Heart left ventricle (tissue), 13 donors: ENCODE measurements at regions not wholly inside any gene's neighbourhood (a gene's known extent, or its start where the extent isn't known, plus 50 kb on each side); places are given as distances from the start of the nearest gene placed in this dataset.

Source experiments
- POLR2A ChIP-seq, 2 donors: fragments of 450-650 bp; IDR thresholded peaks; one replicate each; pipeline ENCODE4 v1.6.1; 2017; ENCODE audit warnings: antibody characterized with exemption in 2 of 2, mild to moderate bottlenecking in 2 of 2, moderate library complexity in 2 of 2
- TF ChIP-seq, protein P1 (sequence below), 12 donors: fragments of 200-600 bp; sonication (generic) in 4 of 12; IDR thresholded peaks; one replicate each; pipeline versions ENCODE4 v1.5.0 to v1.8.0; 2018 to 2022; ENCODE audit warnings: antibody characterized with exemption in 12 of 12, mild to moderate bottlenecking in 5 of 12
- donor health status: ischemic (EF 13 %, LVEDD 7.1; RV severe dilation, severe dysfunction).
- donor health status: DM: no; HTN: yes; CAD: no.
- donor health status: DM: no; HTN: no; CAD: no.
- donor health status: ischemic (EF 25% LVEDD 6.9; RV normal size, moderate dysfunction).
- donor health status: ischemic (EF 25% LVEDD 5.7; RV mildly dilated, moderate dysfunction).
- donor health status: ischemic (EF 35%, LVEDD 5.7; RV mildly dilated, moderate dysfunction).
- donor health status: nonischemic (EF 11% LVEDD 7.7; RV severe dilation, severe dysfunction).
- donor health status: DM: yes; HTN: yes; CAD: no.
- donor health status: PGD.
- donor health status: ischemic (EF 29% LVEDD 5.4; RV normal size, mild dysfunction).
- donor health status: nonischemic (EF 23%, LVEDD 6.1; RV moderate dilation, normal function).

DNA sequence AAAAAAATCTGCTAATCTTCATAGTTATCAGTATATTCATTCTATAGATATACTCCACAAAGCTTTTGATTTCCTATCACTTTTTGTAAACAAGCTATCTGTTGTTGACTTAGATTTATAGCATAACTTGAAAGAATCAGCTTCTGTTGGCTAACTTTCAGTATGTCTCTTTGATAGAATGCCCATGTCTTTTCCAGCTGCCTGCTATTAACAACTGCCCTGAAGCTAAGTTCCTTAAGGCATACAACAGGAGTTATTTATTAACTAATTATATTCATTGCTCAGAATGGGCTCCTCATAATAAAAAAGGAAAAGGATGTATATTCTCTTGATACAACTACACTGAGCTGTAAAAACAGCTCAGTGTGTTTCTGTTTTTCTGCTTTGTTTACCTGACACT lies 293.9 kb downstream of the TUSC7 start:
- TF ChIP-seq POLR2A (IDR thresholded peaks at IDR 0.05): no peak
- TF ChIP-seq, protein P1, sequence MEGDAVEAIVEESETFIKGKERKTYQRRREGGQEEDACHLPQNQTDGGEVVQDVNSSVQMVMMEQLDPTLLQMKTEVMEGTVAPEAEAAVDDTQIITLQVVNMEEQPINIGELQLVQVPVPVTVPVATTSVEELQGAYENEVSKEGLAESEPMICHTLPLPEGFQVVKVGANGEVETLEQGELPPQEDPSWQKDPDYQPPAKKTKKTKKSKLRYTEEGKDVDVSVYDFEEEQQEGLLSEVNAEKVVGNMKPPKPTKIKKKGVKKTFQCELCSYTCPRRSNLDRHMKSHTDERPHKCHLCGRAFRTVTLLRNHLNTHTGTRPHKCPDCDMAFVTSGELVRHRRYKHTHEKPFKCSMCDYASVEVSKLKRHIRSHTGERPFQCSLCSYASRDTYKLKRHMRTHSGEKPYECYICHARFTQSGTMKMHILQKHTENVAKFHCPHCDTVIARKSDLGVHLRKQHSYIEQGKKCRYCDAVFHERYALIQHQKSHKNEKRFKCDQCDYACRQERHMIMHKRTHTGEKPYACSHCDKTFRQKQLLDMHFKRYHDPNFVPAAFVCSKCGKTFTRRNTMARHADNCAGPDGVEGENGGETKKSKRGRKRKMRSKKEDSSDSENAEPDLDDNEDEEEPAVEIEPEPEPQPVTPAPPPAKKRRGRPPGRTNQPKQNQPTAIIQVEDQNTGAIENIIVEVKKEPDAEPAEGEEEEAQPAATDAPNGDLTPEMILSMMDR (IDR thresholded peaks at IDR 0.05): no peak
